K562 (cell line): ENCODE measurements at regions not wholly inside any gene's neighbourhood (a gene's known extent, or its start where the extent isn't known, plus 50 kb on each side); places are given as distances from the start of the nearest gene placed in this dataset.

Experiments used
- ATAC-seq: fragments of 200-7000 bp; cut with Tn5 transposase; 3 replicates; pipeline ENCODE4 v1.9.1; 2020; ENCODE audit warnings: moderate library complexity
- BruUV-seq: library from RNA; stranded (reverse); fragments of 400-500 nt; replicated peaks from 2 replicates; lab custom pipeline; 2021; lab: Mats Ljungman, UMichigan
- CTCF ChIA-PET: fragments of 300-600 bp; formaldehyde crosslinking; extraction: SDS; loops from one replicate; lab custom pipeline; 2021; ENCODE audit warnings: low intra/inter-chr PET ratio; lab: Yijun Ruan, JAX
- POLR2A ChIA-PET: fragments of 300-600, 350-650 bp; sonication (Branson Sonifier 250); formaldehyde crosslinking; extraction: SDS; loops from one replicate; lab custom pipeline; 2021; ENCODE audit warnings: antibody characterized with exemption, inconsistent platforms; lab: Yijun Ruan, JAX
- DNase-seq, 4 experiments: peaks; one replicate each; pipeline versions ENCODE4 v3.0.0 to v3.0.0-alpha.2; 2011 to 2018; ENCODE audit warnings: low spot score in 3 of 4, mixed read lengths in 3 of 4; ENCODE audit errors: extremely low read depth in 1 of 4
- FAIRE-seq: peaks from 2 replicates; lab custom pipeline; 2011; peaks lifted over from hg19 to GRCh38; lab: Jason Lieb, UNC
- H2AFZ ChIP-seq: 2 replicates; pipeline ENCODE4 v1.6.0; 2011; ENCODE audit warnings: low read depth, low read length, control low read depth, inconsistent platforms
- H3K27ac ChIP-seq: fragments of 200-600 bp; 3 replicates; pipeline ENCODE4 v1.8.0; 2011; ENCODE audit warnings: low read depth, mild to moderate bottlenecking, control low read depth, inconsistent platforms, low read length, moderate library complexity, mixed read lengths; ENCODE audit errors: extremely low read depth
- H3K27me3 ChIP-seq, 2 experiments: fragments of 300-600 bp in 1 of 2; 2 replicates in 1 of 2; 3 replicates in 1 of 2; pipeline versions ENCODE4 v1.6.0 to v1.8.0; 2011; ENCODE audit warnings: inconsistent platforms in 2 of 2, low read length in 2 of 2, mild to moderate bottlenecking in 1 of 2, mixed read lengths in 1 of 2, moderate library complexity in 1 of 2; ENCODE audit not compliant: control insufficient read depth in 2 of 2, insufficient read depth in 2 of 2
- H3K36me3 ChIP-seq: fragments of 300-600 bp; 3 replicates; pipeline ENCODE4 v1.8.0; 2011; ENCODE audit warnings: mild to moderate bottlenecking, low read length, inconsistent platforms; ENCODE audit not compliant: control insufficient read depth, insufficient read depth
- H3K4me1 ChIP-seq, 2 experiments: fragments of 200-600 bp in 1 of 2; replicated peaks in 1 of 2; 2 replicates in 1 of 2; 3 replicates in 1 of 2; pipeline versions ENCODE4 v1.5.1 to v1.8.0; 2011; ENCODE audit warnings: inconsistent platforms in 2 of 2, low read length in 2 of 2, mild to moderate bottlenecking in 1 of 2, mixed read lengths in 1 of 2, moderate library complexity in 1 of 2; ENCODE audit not compliant: control insufficient read depth in 2 of 2, insufficient read depth in 2 of 2
- H3K4me2 ChIP-seq: 2 replicates; pipeline ENCODE4 v1.6.1; 2011; ENCODE audit warnings: low read length, control low read depth, inconsistent platforms, mixed read lengths; ENCODE audit not compliant: insufficient read depth
- H3K4me3 ChIP-seq: fragments of 200-600 bp; sonication (generic), shearing (Covaris generic); 2 replicates; pipeline ENCODE4 v1.5.1; 2016; ENCODE audit warnings: control low read depth, inconsistent platforms
- H3K79me2 ChIP-seq: fragments of 200-600 bp; 3 replicates; pipeline ENCODE4 v1.8.0; 2011; ENCODE audit warnings: low read length, inconsistent platforms; ENCODE audit not compliant: control insufficient read depth, insufficient read depth
- H3K9ac ChIP-seq, 2 experiments: 2 replicates each; pipeline versions ENCODE4 v1.6.0 to v1.6.1; 2011; ENCODE audit warnings: low read depth in 2 of 2, low read length in 2 of 2, control low read depth in 1 of 2, inconsistent platforms in 1 of 2, mild to moderate bottlenecking in 1 of 2, mixed read lengths in 1 of 2; ENCODE audit not compliant: insufficient read depth in 1 of 2
- H3K9me1 ChIP-seq: one replicate; pipeline ENCODE4 v1.6.0; 2011; ENCODE audit warnings: inconsistent platforms, mild to moderate bottlenecking, low read length, moderate library complexity; ENCODE audit not compliant: control insufficient read depth, insufficient read depth
- H3K9me3 ChIP-seq: replicated peaks from 2 replicates; pipeline ENCODE4 v1.5.1; 2011; ENCODE audit warnings: low read depth, low read length, inconsistent platforms; ENCODE audit not compliant: control insufficient read depth, insufficient read depth
- H4K20me1 ChIP-seq: replicated peaks from 2 replicates; pipeline ENCODE4 v1.6.1; 2011; ENCODE audit warnings: low read length, inconsistent platforms, mixed read lengths; ENCODE audit not compliant: control insufficient read depth, insufficient read depth
- CREB5 ChIP-seq: fragments of 250-450 bp; sonication (Bioruptor Pico); IDR thresholded peaks from 2 replicates; pipeline ENCODE4 v1.5.0; 2020; ENCODE audit warnings: mild to moderate bottlenecking
- MTA2 ChIP-seq: fragments of 450-650 bp; IDR thresholded peaks from 2 replicates; pipeline ENCODE4 v1.6.1; 2016; ENCODE audit warnings: low read depth
- NR1H2 ChIP-seq: sonication (generic); formaldehyde crosslinking; IDR thresholded peaks from 2 replicates; pipeline ENCODE4 v1.4.0; 2020; ENCODE audit warnings: mild to moderate bottlenecking, missing genetic modification reagents
- SFPQ ChIP-seq: fragments of 200-400 bp; formaldehyde crosslinking; IDR thresholded peaks from 2 replicates; pipeline ENCODE4 v1.6.1; 2017; ENCODE audit warnings: mild to moderate bottlenecking, low read depth, low read length, moderate library complexity
- SIN3A ChIP-seq, 2 experiments: fragments of 150-350 bp in 1 of 2; IDR thresholded peaks; 2 replicates each; pipeline ENCODE4 v1.6.1; 2011 to 2016; ENCODE audit warnings: borderline replicate concordance in 2 of 2, low read depth in 2 of 2, low read length in 2 of 2, mild to moderate bottlenecking in 2 of 2, moderate library complexity in 2 of 2; ENCODE audit not compliant: control insufficient read depth in 1 of 2
- SREBF2 ChIP-seq: sonication (generic); formaldehyde crosslinking; IDR thresholded peaks from 2 replicates; pipeline ENCODE4 v1.4.0; 2020; ENCODE audit warnings: mild to moderate bottlenecking, missing genetic modification reagents
- TCF15 ChIP-seq: fragments of 250-450 bp; sonication (Bioruptor Pico); IDR thresholded peaks from 2 replicates; pipeline ENCODE4 v1.8.0; 2022; ENCODE audit warnings: moderate library complexity, mild to moderate bottlenecking, inconsistent platforms
- TEAD1 ChIP-seq, 2 experiments: fragments of 450-650 bp in 1 of 2; sonication (generic) in 1 of 2; formaldehyde crosslinking; IDR thresholded peaks; 2 replicates each; pipeline versions ENCODE4 v1.4.0 to v1.8.0; 2020 to 2022; ENCODE audit warnings: mild to moderate bottlenecking in 2 of 2, missing genetic modification reagents in 1 of 2
- TSHZ1 ChIP-seq: fragments of 250-450 bp; sonication (Bioruptor Pico); IDR thresholded peaks from 2 replicates; pipeline ENCODE4 v1.4.0; 2020; ENCODE audit warnings: mild to moderate bottlenecking, moderate library complexity
- WHSC1 ChIP-seq: IDR thresholded peaks from one replicate; pipeline ENCODE4 v1.6.1; 2012; ENCODE audit warnings: low read length, control low read depth, inconsistent platforms
- XRCC5 ChIP-seq: fragments of 200-400 bp; formaldehyde crosslinking; IDR thresholded peaks from 2 replicates; pipeline ENCODE4 v1.6.1; 2017; ENCODE audit warnings: low read depth, mild to moderate bottlenecking, low read length
- ZBED1 ChIP-seq: IDR thresholded peaks from 2 replicates; pipeline ENCODE4 v1.6.1; 2014
- ZBTB5 ChIP-seq: fragments of 450-650 bp; IDR thresholded peaks from 2 replicates; pipeline ENCODE4 v1.6.1; 2017; ENCODE audit warnings: antibody characterized with exemption
- ZNF586 ChIP-seq: fragments of 450-650 bp; formaldehyde crosslinking; conservative IDR thresholded peaks from 2 replicates; pipeline ENCODE4 v1.4.0; 2020; ENCODE audit warnings: mild to moderate bottlenecking, moderate library complexity
- WGBS: fragments of 100-300 bp; shearing (Covaris generic); methylation state at CpG from one replicate; pipeline ENCODE4 v1.1.6; 2016; ENCODE audit warnings: low coverage, mixed read lengths; ENCODE audit not compliant: insufficient coverage; ENCODE audit errors: missing lambda C conversion rate; 5-methylcytosine and 5-hydroxymethylcytosine counted together
- in situ Hi-C: fragments of 300-500 bp; cut with MboI; formaldehyde crosslinking; loops from 4 replicates; pipeline ENCODE4 v1.15.0; 2018; ENCODE audit warnings: inconsistent platforms, mixed read lengths
- intact Hi-C: fragments of 100-400 bp; cut with micrococcal nuclease; formaldehyde crosslinking; loops from 2 replicates; pipeline ENCODE4 v1.14.2; 2022

- H3K4me2 ChIP-seq, result no peak overlapping the region
- BruUV-seq, result no TSS peak
- in situ Hi-C loops, result loop anchor here (10.0 kb wide), 1 partner anchor 80 kb away; no protein-coding TSS in a partner anchor
- intact Hi-C loops, result no loop called here
- no peaks in the 10 kb centered on the region for H3K36me3 ChIP-seq
- POLR2A ChIA-PET, result no interaction called here
- 0 out of 2 replicates have a peak, but pooled peaks cover 1% of the 10 kb centered on the region for H3K9me3 ChIP-seq
- CTCF ChIA-PET, result no interaction called here
- FAIRE-seq (no peak), DNase-seq (no peak), ATAC-seq (no peak)
- no peaks in the 10 kb centered on the region for H3K9me1 ChIP-seq
- no peaks in the 10 kb centered on the region for H3K79me2 ChIP-seq
- H3K4me3 ChIP-seq, result no peak overlapping the region
- no peaks in the 10 kb centered on the region for H3K4me1 ChIP-seq
- no peak overlapping the region for H3K27ac ChIP-seq
- H3K27me3 ChIP-seq, result no peaks in the 10 kb centered on the region
- H4K20me1 ChIP-seq, result no peaks in the 10 kb centered on the region
- no peak overlapping the region for H3K9ac ChIP-seq
- 0% methylated on average over 3 of the region's 3 CpGs for WGBS
- H2AFZ ChIP-seq, result no peak overlapping the region
- TF ChIP-seq TCF15 (no peak), SREBF2 (no peak), MTA2 (no peak), WHSC1 (no peak), XRCC5 (no peak), ZBTB5 (no peak), CREB5 (CRISPR knock-in tag) (no peak), NR1H2 (CRISPR knock-in tag) (no peak), ZNF586 (CRISPR knock-in tag) (no peak), SFPQ (no peak), TEAD1 (CRISPR knock-in tag; IDR thresholded peaks at IDR 0.05) (no peak), SIN3A (IDR thresholded peaks at IDR 0.05; ENCODE audit: borderline replicate concordance in 2 of 2, control insufficient read depth in 1 of 2, low read depth in 2 of 2, low read length in 2 of 2) (no peak), ZBED1 (no peak), TSHZ1 (CRISPR knock-in tag) (no peak)
Measured at GRCh38 chr5:118314931-118315330, 673.4 kb downstream of the DTWD2 start.
